ENCODE measurements at regions not wholly inside any gene's neighbourhood (a gene's known extent, or its start where the extent isn't known, plus 50 kb on each side); places are given as distances from the start of the nearest gene placed in this dataset.

GRCh38 chr21:16022921-16023320 is 293.1 kb downstream of the USP25 start:
- H3K9me3 Mint-ChIP-seq, result no peaks in the 10 kb centered on the region
- intact Hi-C loops (cut with micrococcal nuclease), result no loop called here
- H3K27me3 Mint-ChIP-seq (ENCODE audit: low read depth), result peaks cover 2% of the 10 kb centered on the region
- no peak for DNase-seq
- CTCF ChIA-PET, result no interaction called here
- H3K4me3 Mint-ChIP-seq, result no peak overlapping the region
- no peaks in the 10 kb centered on the region for H3K36me3 Mint-ChIP-seq (ENCODE audit: low read depth)
- H3K4me1 Mint-ChIP-seq (ENCODE audit: low read depth), result no peaks in the 10 kb centered on the region
- H3K27ac Mint-ChIP-seq, result no peak overlapping the region

- Mint-ChIP-seq H3K27me3 (ENCODE audit: low read depth) (no peaks in the 10 kb centered on the region), H3K4me1 (ENCODE audit: low read depth) (no peaks in the 10 kb centered on the region), H3K9me3 (no peaks in the 10 kb centered on the region), H3K27ac (no peak overlapping the region), H3K36me3 (ENCODE audit: low read depth) (no peaks in the 10 kb centered on the region), H3K4me3 (no peak overlapping the region)
- CTCF ChIA-PET, result interaction anchor here (0.5 kb wide), 1 partner anchor 144 kb away, joined by 3 read pairs; no protein-coding TSS in a partner anchor
- intact Hi-C loops (cut with micrococcal nuclease), result no loop called here
- DNase-seq, result no peak
Observed at GRCh38 chr21:16028142-16028541, 298.4 kb downstream of the USP25 start.

GRCh38 chr21:16028941-16029464 is 299.2 kb downstream of the USP25 start:
- CTCF ChIA-PET, result no interaction called here
- intact Hi-C loops (cut with micrococcal nuclease), result no loop called here
- Mint-ChIP-seq H3K4me1 (ENCODE audit: low read depth) (no peaks in the 10 kb centered on the region), H3K36me3 (ENCODE audit: low read depth) (no peaks in the 10 kb centered on the region), H3K4me3 (no peak overlapping the region), H3K9me3 (no peaks in the 10 kb centered on the region), H3K27me3 (ENCODE audit: low read depth) (no peaks in the 10 kb centered on the region), H3K27ac (no peak overlapping the region)
- no peak for DNase-seq

- H3K4me1 Mint-ChIP-seq (ENCODE audit: low read depth), result peaks cover 2% of the 10 kb centered on the region
- CTCF ChIA-PET, result no interaction called here
- intact Hi-C loops (cut with micrococcal nuclease), result no loop called here
- H3K4me3 Mint-ChIP-seq, result no peak overlapping the region
- no peaks in the 10 kb centered on the region for H3K9me3 Mint-ChIP-seq
- no peaks in the 10 kb centered on the region for H3K36me3 Mint-ChIP-seq (ENCODE audit: low read depth)
- no peak overlapping the region for H3K27ac Mint-ChIP-seq
- no peak for DNase-seq
- H3K27me3 Mint-ChIP-seq (ENCODE audit: low read depth), result no peaks in the 10 kb centered on the region
Observed at GRCh38 chr21:16033193-16033592, 303.4 kb downstream of the USP25 start.

GRCh38 chr21:16034446-16035190 is 304.8 kb downstream of the USP25 start:
- CTCF ChIA-PET, result no interaction called here
- DNase-seq, result no peak
- H3K9me3 Mint-ChIP-seq, result no peaks in the 10 kb centered on the region
- H3K27me3 Mint-ChIP-seq (ENCODE audit: low read depth), result no peaks in the 10 kb centered on the region
- H3K4me3 Mint-ChIP-seq, result no peak overlapping the region
- peaks cover 2% of the 10 kb centered on the region for H3K4me1 Mint-ChIP-seq (ENCODE audit: low read depth)
- intact Hi-C loops (cut with micrococcal nuclease), result no loop called here
- H3K27ac Mint-ChIP-seq, result no peak overlapping the region
- H3K36me3 Mint-ChIP-seq (ENCODE audit: low read depth), result no peaks in the 10 kb centered on the region

- CTCF ChIA-PET, result no interaction called here
- Mint-ChIP-seq H3K27ac (no peak overlapping the region), H3K4me1 (ENCODE audit: low read depth) (peaks cover 2% of the 10 kb centered on the region), H3K4me3 (no peak overlapping the region), H3K27me3 (ENCODE audit: low read depth) (no peaks in the 10 kb centered on the region), H3K36me3 (ENCODE audit: low read depth) (no peaks in the 10 kb centered on the region), H3K9me3 (no peaks in the 10 kb centered on the region)
- DNase-seq, result no peak
- intact Hi-C loops (cut with micrococcal nuclease), result no loop called here
Observed at GRCh38 chr21:16037421-16037955, 307.7 kb downstream of the USP25 start.

GRCh38 chr21:16040601-16041000 is 310.8 kb downstream of the USP25 start:
- no peaks in the 10 kb centered on the region for H3K36me3 Mint-ChIP-seq (ENCODE audit: low read depth)

GRCh38 chr21:16044676-16045075 is 314.9 kb downstream of the USP25 start:
- no peak overlapping the region for H3K4me3 Mint-ChIP-seq
- CTCF ChIA-PET, result no interaction called here
- intact Hi-C loops (cut with micrococcal nuclease), result no loop called here
- H3K36me3 Mint-ChIP-seq (ENCODE audit: low read depth), result no peaks in the 10 kb centered on the region
- DNase-seq, result no peak
- H3K4me1 Mint-ChIP-seq (ENCODE audit: low read depth), result no peaks in the 10 kb centered on the region
- no peaks in the 10 kb centered on the region for H3K9me3 Mint-ChIP-seq
- H3K27me3 Mint-ChIP-seq (ENCODE audit: low read depth), result no peaks in the 10 kb centered on the region
- H3K27ac Mint-ChIP-seq, result no peak overlapping the region

More at GRCh38 chr21:16040601-16041000, 310.8 kb downstream of the USP25 start:
- Mint-ChIP-seq H3K27ac (no peak overlapping the region), H3K9me3 (no peaks in the 10 kb centered on the region), H3K4me3 (no peak overlapping the region), H3K4me1 (ENCODE audit: low read depth) (peaks cover 2% of the 10 kb centered on the region), H3K27me3 (ENCODE audit: low read depth) (no peaks in the 10 kb centered on the region)
- intact Hi-C loops (cut with micrococcal nuclease), result no loop called here
- no peak for DNase-seq
- CTCF ChIA-PET, result no interaction called here

GRCh38 chr21:16046656-16047330 is 317.0 kb downstream of the USP25 start:
- Mint-ChIP-seq H3K27ac (no peak overlapping the region), H3K27me3 (ENCODE audit: low read depth) (no peaks in the 10 kb centered on the region), H3K9me3 (no peaks in the 10 kb centered on the region), H3K4me3 (no peak overlapping the region), H3K4me1 (ENCODE audit: low read depth) (no peaks in the 10 kb centered on the region), H3K36me3 (ENCODE audit: low read depth) (no peaks in the 10 kb centered on the region)
- CTCF ChIA-PET, result no interaction called here
- no peak for DNase-seq
- intact Hi-C loops (cut with micrococcal nuclease), result no loop called here

GRCh38 chr21:16047904-16048303 is 318.1 kb downstream of the USP25 start:
- no peaks in the 10 kb centered on the region for H3K4me1 Mint-ChIP-seq (ENCODE audit: low read depth)
- no peak overlapping the region for H3K27ac Mint-ChIP-seq
- no peak overlapping the region for H3K4me3 Mint-ChIP-seq
- CTCF ChIA-PET, result no interaction called here
- no peak for DNase-seq
- intact Hi-C loops (cut with micrococcal nuclease), result no loop called here
- no peaks in the 10 kb centered on the region for H3K36me3 Mint-ChIP-seq (ENCODE audit: low read depth)
- H3K9me3 Mint-ChIP-seq, result no peaks in the 10 kb centered on the region
- H3K27me3 Mint-ChIP-seq (ENCODE audit: low read depth), result no peaks in the 10 kb centered on the region

GRCh38 chr21:16055014-16055413 is 325.2 kb downstream of the USP25 start:
- Mint-ChIP-seq H3K9me3 (no peaks in the 10 kb centered on the region), H3K27me3 (ENCODE audit: low read depth) (no peaks in the 10 kb centered on the region), H3K4me1 (ENCODE audit: low read depth) (no peaks in the 10 kb centered on the region), H3K4me3 (no peak overlapping the region), H3K36me3 (ENCODE audit: low read depth) (no peaks in the 10 kb centered on the region), H3K27ac (no peak overlapping the region)
- intact Hi-C loops (cut with micrococcal nuclease), result no loop called here
- DNase-seq, result no peak
- CTCF ChIA-PET, result no interaction called here

- intact Hi-C loops (cut with micrococcal nuclease), result no loop called here
- Mint-ChIP-seq H3K27me3 (ENCODE audit: low read depth) (no peaks in the 10 kb centered on the region), H3K4me1 (ENCODE audit: low read depth) (no peaks in the 10 kb centered on the region), H3K36me3 (ENCODE audit: low read depth) (no peaks in the 10 kb centered on the region), H3K4me3 (no peak overlapping the region), H3K9me3 (no peaks in the 10 kb centered on the region), H3K27ac (no peak overlapping the region)
- CTCF ChIA-PET, result no interaction called here
- no peak for DNase-seq
Observed at GRCh38 chr21:16058896-16059295, 329.1 kb downstream of the USP25 start.

GRCh38 chr21:16059981-16060380 is 330.2 kb downstream of the USP25 start:
- intact Hi-C loops (cut with micrococcal nuclease), result no loop called here
- CTCF ChIA-PET, result no interaction called here
- Mint-ChIP-seq H3K4me1 (ENCODE audit: low read depth) (no peaks in the 10 kb centered on the region), H3K36me3 (ENCODE audit: low read depth) (no peaks in the 10 kb centered on the region), H3K4me3 (no peak overlapping the region), H3K9me3 (no peaks in the 10 kb centered on the region), H3K27me3 (ENCODE audit: low read depth) (no peaks in the 10 kb centered on the region), H3K27ac (no peak overlapping the region)
- no peak for DNase-seq
